Uterus (tissue), 2 donors: ENCODE measurements at regions not wholly inside any gene's neighbourhood (a gene's known extent, or its start where the extent isn't known, plus 50 kb on each side); places are given as distances from the start of the nearest gene placed in this dataset.

Source experiments
- CTCF ChIP-seq, 4 experiments: fragments of 200-600 bp in 2 of 4; fragments of 450-650 bp in 2 of 4; sonication (generic) in 2 of 4; IDR thresholded peaks; one replicate each; pipeline ENCODE4 v1.5.1; 2016 to 2019; ENCODE audit warnings: antibody characterized with exemption in 4 of 4, mild to moderate bottlenecking in 2 of 4, moderate library complexity in 1 of 4
- POLR2A ChIP-seq, 2 donors: fragments of 450-650 bp; IDR thresholded peaks; one replicate each; pipeline ENCODE4 v1.6.1; 2016; ENCODE audit warnings: antibody characterized with exemption in 2 of 2, mild to moderate bottlenecking in 1 of 2, moderate library complexity in 1 of 2

- TF ChIP-seq POLR2A (IDR thresholded peaks at IDR 0.05) (no peak), CTCF (IDR thresholded peaks at IDR 0.05) (peak in 1 of 4 experiments; percentile 8)
Observed at GRCh38 chr10:78944723-78945312, 123.9 kb upstream of the ZMIZ1 start.
